MM.1S (cell line): ENCODE measurements at regions not wholly inside any gene's neighbourhood (a gene's known extent, or its start where the extent isn't known, plus 50 kb on each side); places are given as distances from the start of the nearest gene placed in this dataset.

Source experiments
- DNase-seq: peaks from one replicate; pipeline ENCODE4 v3.0.0-alpha.2; 2015
- H2AFZ ChIP-seq: fragments of 300-600 bp; sonication (generic); 2 replicates; pipeline ENCODE4 v1.6.0; 2016; ENCODE audit warnings: antibody characterized with exemption, low read length
- H3F3A ChIP-seq: fragments of 300-600 bp; sonication (generic); 2 replicates; pipeline ENCODE4 v1.6.1; 2016; ENCODE audit warnings: mild to moderate bottlenecking, antibody characterized with exemption, low read length, moderate library complexity, mixed read lengths; ENCODE audit not compliant: insufficient read depth
- H3K27ac ChIP-seq: fragments of 300-600 bp; sonication (generic); 2 replicates; pipeline ENCODE4 v1.5.1; 2016; ENCODE audit warnings: mild to moderate bottlenecking, low read length
- H3K27me3 ChIP-seq: fragments of 300-600 bp; sonication (generic); replicated peaks from 2 replicates; pipeline ENCODE4 v1.6.0; 2016; ENCODE audit warnings: low read length; ENCODE audit not compliant: insufficient read depth
- H3K36me3 ChIP-seq: fragments of 300-600 bp; sonication (generic); replicated peaks from 2 replicates; pipeline ENCODE4 v1.6.1; 2016; ENCODE audit warnings: mild to moderate bottlenecking, low read length, mixed read lengths; ENCODE audit not compliant: insufficient read depth
- H3K4me1 ChIP-seq: fragments of 300-600 bp; sonication (generic); 2 replicates; pipeline ENCODE4 v1.6.1; 2016; ENCODE audit warnings: low read length, mixed read lengths
- H3K4me2 ChIP-seq: fragments of 300-600 bp; sonication (generic); 2 replicates; pipeline ENCODE4 v1.6.0; 2016; ENCODE audit warnings: low read depth, low read length
- H3K4me3 ChIP-seq: fragments of 300-600 bp; sonication (generic); 2 replicates; pipeline ENCODE4 v1.5.1; 2016; ENCODE audit warnings: low read length, mixed read lengths
- H3K79me2 ChIP-seq: fragments of 300-600 bp; sonication (generic); 2 replicates; pipeline ENCODE4 v1.6.1; 2016; ENCODE audit warnings: mixed run types, low read length, mixed read lengths
- H3K9ac ChIP-seq: fragments of 300-600 bp; sonication (generic); 2 replicates; pipeline ENCODE4 v1.6.1; 2016; ENCODE audit warnings: low read length, mixed read lengths
- H3K9me2 ChIP-seq: fragments of 300-600 bp; sonication (generic); replicated peaks from 2 replicates; pipeline ENCODE4 v1.6.1; 2016; ENCODE audit warnings: mild to moderate bottlenecking, low read length, mixed read lengths; ENCODE audit not compliant: insufficient read depth
- H3K9me3 ChIP-seq: fragments of 300-600 bp; sonication (generic); replicated peaks from 2 replicates; pipeline ENCODE4 v1.6.1; 2016; ENCODE audit warnings: mild to moderate bottlenecking, low read length, mixed read lengths; ENCODE audit not compliant: insufficient read depth
- H4K20me1 ChIP-seq: fragments of 300-600 bp; sonication (generic); 2 replicates; pipeline ENCODE4 v1.6.1; 2016; ENCODE audit warnings: mild to moderate bottlenecking, low read length, moderate library complexity, mixed read lengths; ENCODE audit not compliant: insufficient read depth
- EZH2 ChIP-seq: fragments of 300-600 bp; sonication (generic); optimal IDR thresholded peaks from 2 replicates; pipeline ENCODE3; 2017; ENCODE audit warnings: low read depth, mild to moderate bottlenecking, antibody characterized with exemption, low read length, mixed read lengths
- EZH2phosphoT487 ChIP-seq: fragments of 300-600 bp; sonication (generic); IDR thresholded peaks from 2 replicates; pipeline ENCODE4 v1.6.1; 2018; ENCODE audit warnings: antibody characterized with exemption, low read length
- TF ChIP-seq, protein P1 (sequence below): fragments of 300-600 bp; sonication (generic); IDR thresholded peaks from 2 replicates; pipeline ENCODE4 v1.5.1; 2016; ENCODE audit warnings: antibody characterized with exemption, low read length, mixed read lengths

DNA sequence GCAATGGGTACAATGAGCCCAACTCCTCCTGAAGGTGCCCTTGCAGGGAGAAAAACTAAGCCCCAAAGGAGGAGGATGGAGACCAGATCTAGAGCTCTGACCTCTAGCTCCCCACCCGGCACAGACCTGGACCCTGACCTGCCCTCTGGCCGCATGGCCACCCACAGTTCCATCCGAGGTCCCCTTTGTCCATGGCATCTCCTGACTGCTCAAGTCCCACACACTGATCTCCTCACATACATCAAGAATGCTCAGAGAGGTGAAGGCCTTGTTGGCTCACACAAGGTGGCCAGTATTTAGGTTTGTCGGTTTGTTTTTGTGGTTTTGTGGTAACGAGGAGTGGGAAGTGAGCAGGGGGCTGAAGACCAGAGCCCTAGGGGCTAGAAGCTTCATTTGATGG is 423.5 kb upstream of the B3GAT1 start:
- Histone ChIP-seq H3K27ac (no peak overlapping the region), H3K4me1 (no peaks in the 10 kb centered on the region), H3K9ac (no peak overlapping the region), H3F3A (no peaks in the 10 kb centered on the region), H3K9me2 (no peaks in the 10 kb centered on the region), H3K4me3 (no peak overlapping the region), H4K20me1 (no peaks in the 10 kb centered on the region), H3K27me3 (no peaks in the 10 kb centered on the region), H3K36me3 (no peaks in the 10 kb centered on the region), H2AFZ (no peak overlapping the region), H3K79me2 (no peaks in the 10 kb centered on the region), H3K4me2 (no peak overlapping the region), H3K9me3 (no peaks in the 10 kb centered on the region)
- no peak for DNase-seq
- no peak for TF ChIP-seq EZH2

DNA sequence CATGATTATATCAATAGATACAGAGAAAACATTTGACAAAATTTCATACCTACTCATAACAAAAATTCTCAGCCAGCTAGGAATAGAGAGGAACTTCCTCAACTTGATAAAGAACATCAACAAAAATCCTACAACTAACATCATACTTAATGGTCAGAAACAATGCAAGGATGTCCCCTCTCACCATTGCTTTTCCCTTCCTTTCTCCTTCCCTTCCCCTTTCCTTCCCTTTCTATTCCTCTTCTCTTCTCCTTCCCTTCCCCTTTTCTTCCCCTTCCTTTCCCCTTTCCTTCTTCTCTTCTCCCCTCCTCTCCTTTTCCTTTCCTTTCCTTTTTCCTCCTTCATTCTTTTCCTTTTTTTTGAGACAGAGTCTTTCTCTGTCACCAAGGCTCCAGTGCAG is 418.3 kb upstream of the B3GAT1 start:
- Histone ChIP-seq H3K4me3 (no peak overlapping the region), H3K9me3 (no peaks in the 10 kb centered on the region), H3K36me3 (no peaks in the 10 kb centered on the region), H3K27me3 (no peaks in the 10 kb centered on the region), H3K79me2 (no peaks in the 10 kb centered on the region), H3K27ac (no peak overlapping the region), H3F3A (no peaks in the 10 kb centered on the region), H3K4me1 (no peaks in the 10 kb centered on the region), H2AFZ (no peak overlapping the region), H3K9ac (no peak overlapping the region), H4K20me1 (no peaks in the 10 kb centered on the region), H3K4me2 (no peak overlapping the region), H3K9me2 (no peaks in the 10 kb centered on the region)
- TF ChIP-seq EZH2 (no peak), EZH2phosphoT487 (no peak)
- TF ChIP-seq, protein P1, sequence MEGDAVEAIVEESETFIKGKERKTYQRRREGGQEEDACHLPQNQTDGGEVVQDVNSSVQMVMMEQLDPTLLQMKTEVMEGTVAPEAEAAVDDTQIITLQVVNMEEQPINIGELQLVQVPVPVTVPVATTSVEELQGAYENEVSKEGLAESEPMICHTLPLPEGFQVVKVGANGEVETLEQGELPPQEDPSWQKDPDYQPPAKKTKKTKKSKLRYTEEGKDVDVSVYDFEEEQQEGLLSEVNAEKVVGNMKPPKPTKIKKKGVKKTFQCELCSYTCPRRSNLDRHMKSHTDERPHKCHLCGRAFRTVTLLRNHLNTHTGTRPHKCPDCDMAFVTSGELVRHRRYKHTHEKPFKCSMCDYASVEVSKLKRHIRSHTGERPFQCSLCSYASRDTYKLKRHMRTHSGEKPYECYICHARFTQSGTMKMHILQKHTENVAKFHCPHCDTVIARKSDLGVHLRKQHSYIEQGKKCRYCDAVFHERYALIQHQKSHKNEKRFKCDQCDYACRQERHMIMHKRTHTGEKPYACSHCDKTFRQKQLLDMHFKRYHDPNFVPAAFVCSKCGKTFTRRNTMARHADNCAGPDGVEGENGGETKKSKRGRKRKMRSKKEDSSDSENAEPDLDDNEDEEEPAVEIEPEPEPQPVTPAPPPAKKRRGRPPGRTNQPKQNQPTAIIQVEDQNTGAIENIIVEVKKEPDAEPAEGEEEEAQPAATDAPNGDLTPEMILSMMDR, result no peak
- no peak for DNase-seq

DNA sequence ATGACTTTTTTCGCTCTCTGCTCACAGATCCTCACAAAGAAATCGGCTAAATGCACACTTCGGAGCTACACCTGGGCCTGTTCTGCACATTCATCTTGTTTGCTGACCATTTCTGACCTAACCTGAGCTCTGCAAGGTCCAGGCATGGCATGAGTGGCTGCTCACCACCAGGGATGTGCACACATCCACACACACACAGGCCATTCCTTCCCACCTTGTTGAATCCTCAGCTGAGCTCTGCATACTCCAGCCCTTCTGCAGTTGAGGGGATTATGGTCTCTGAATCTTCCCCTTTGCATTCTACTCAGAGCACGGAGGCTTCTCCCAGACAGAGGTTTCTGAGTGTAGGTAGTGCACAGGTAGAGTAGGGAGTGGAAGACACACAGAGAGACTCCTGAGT is 411.9 kb upstream of the B3GAT1 start:
- Histone ChIP-seq H4K20me1 (no peaks in the 10 kb centered on the region), H3F3A (no peaks in the 10 kb centered on the region), H2AFZ (no peak overlapping the region), H3K4me1 (no peaks in the 10 kb centered on the region), H3K9me3 (no peaks in the 10 kb centered on the region), H3K4me3 (no peak overlapping the region), H3K36me3 (no peaks in the 10 kb centered on the region), H3K4me2 (no peak overlapping the region), H3K79me2 (no peaks in the 10 kb centered on the region), H3K9ac (no peak overlapping the region), H3K27me3 (no peaks in the 10 kb centered on the region), H3K27ac (no peak overlapping the region), H3K9me2 (no peaks in the 10 kb centered on the region)
- no peak for TF ChIP-seq EZH2
- no peak for TF ChIP-seq EZH2phosphoT487
- TF ChIP-seq, protein P1, result no peak
- DNase-seq, result no peak

DNA sequence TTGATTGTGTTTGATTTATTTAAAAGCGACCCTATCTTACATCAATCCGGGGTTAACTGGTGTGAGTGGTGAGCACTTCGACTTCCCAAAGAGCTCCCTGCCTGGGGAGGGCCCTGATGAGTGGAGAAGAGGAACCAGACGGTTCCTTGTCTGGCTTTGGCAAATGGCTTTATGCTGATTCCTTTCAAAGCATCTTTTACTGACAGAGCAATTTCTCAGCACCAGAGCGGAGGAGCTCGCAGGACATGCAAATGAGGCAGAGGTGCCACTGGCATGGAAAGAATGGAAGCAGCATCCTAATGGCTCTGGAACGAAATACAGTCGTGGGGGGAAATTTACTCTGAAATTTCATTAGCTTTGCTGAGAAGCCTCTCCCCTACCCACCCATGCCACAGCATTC is 410.9 kb upstream of the B3GAT1 start:
- H3K9me3 ChIP-seq, result no peaks in the 10 kb centered on the region
- no peaks in the 10 kb centered on the region for H3K9me2 ChIP-seq
- DNase-seq, result no peak
- no peak overlapping the region for H2AFZ ChIP-seq
- no peaks in the 10 kb centered on the region for H3K79me2 ChIP-seq
- no peak overlapping the region for H3K4me3 ChIP-seq
- H3K4me2 ChIP-seq, result no peak overlapping the region
- no peak overlapping the region for H3K27ac ChIP-seq
- no peaks in the 10 kb centered on the region for H4K20me1 ChIP-seq
- no peaks in the 10 kb centered on the region for H3F3A ChIP-seq
- no peaks in the 10 kb centered on the region for H3K36me3 ChIP-seq
- no peaks in the 10 kb centered on the region for H3K27me3 ChIP-seq
- no peaks in the 10 kb centered on the region for H3K4me1 ChIP-seq
- TF ChIP-seq, protein P1, result no peak
- no peak overlapping the region for H3K9ac ChIP-seq
